ENCODE measurements at regions not wholly inside any gene's neighbourhood (a gene's known extent, or its start where the extent isn't known, plus 50 kb on each side); places are given as distances from the start of the nearest gene placed in this dataset.

- no peak for DNase-seq
Measured at GRCh38 chr10:36277459-36277858, 635.4 kb upstream of the FZD8 start.

- DNase-seq = no peak
Measured at GRCh38 chr10:36271627-36272340, 629.7 kb upstream of the FZD8 start.

- no peak for DNase-seq
Measured at GRCh38 chr10:36269222-36269621, 627.1 kb upstream of the FZD8 start.

- no peak for DNase-seq
Measured at GRCh38 chr10:36266923-36267322, 624.8 kb upstream of the FZD8 start.

- DNase-seq = no peak
Measured at GRCh38 chr10:36265741-36266140, 623.6 kb upstream of the FZD8 start.

GRCh38 chr10:36263871-36264270 lies 621.8 kb upstream of the FZD8 start:
- no peak for DNase-seq

GRCh38 chr10:36256948-36257356 lies 614.9 kb upstream of the FZD8 start:
- DNase-seq = no peak

GRCh38 chr10:36256166-36256565 lies 614.1 kb upstream of the FZD8 start:
- no peak for DNase-seq

GRCh38 chr10:36254199-36254598 lies 612.1 kb upstream of the FZD8 start:
- no peak for DNase-seq

- DNase-seq = no peak
Measured at GRCh38 chr10:36253731-36254130, 611.6 kb upstream of the FZD8 start.

- no peak for DNase-seq
Measured at GRCh38 chr10:36251068-36251467, 609.0 kb upstream of the FZD8 start.

GRCh38 chr10:36248304-36248981 lies 606.3 kb upstream of the FZD8 start:
- no peak for DNase-seq

GRCh38 chr10:36247478-36247877 lies 605.4 kb upstream of the FZD8 start:
- DNase-seq = no peak

GRCh38 chr10:36236931-36237330 lies 594.8 kb upstream of the FZD8 start:
- no peak for DNase-seq

- DNase-seq = no peak
Measured at GRCh38 chr10:36236341-36236740, 594.2 kb upstream of the FZD8 start.

- DNase-seq = no peak
Measured at GRCh38 chr10:36232935-36233334, 590.8 kb upstream of the FZD8 start.

GRCh38 chr10:36224431-36224985 lies 582.4 kb upstream of the FZD8 start:
- no peak for DNase-seq

- DNase-seq = no peak
Measured at GRCh38 chr10:36221101-36221500, 579.0 kb upstream of the FZD8 start.

- DNase-seq = no peak
Measured at GRCh38 chr10:36220151-36220550, 578.1 kb upstream of the FZD8 start.

GRCh38 chr10:36211856-36212255 lies 569.8 kb upstream of the FZD8 start:
- DNase-seq = no peak

- DNase-seq = no peak
Measured at GRCh38 chr10:36209480-36209879, 567.4 kb upstream of the FZD8 start.

- DNase-seq = no peak
Measured at GRCh38 chr10:36202881-36203280, 560.8 kb upstream of the FZD8 start.

GRCh38 chr10:36200577-36200976 lies 558.5 kb upstream of the FZD8 start:
- no peak for DNase-seq

GRCh38 chr10:36198322-36198721 lies 556.2 kb upstream of the FZD8 start:
- DNase-seq = no peak

All from T-helper 2 cell (primary cell).